BLaER1 (cell line): ENCODE measurements at regions not wholly inside any gene's neighbourhood (a gene's known extent, or its start where the extent isn't known, plus 50 kb on each side); places are given as distances from the start of the nearest gene placed in this dataset.

ENCODE experiments used
- H3K27ac ChIP-seq: shearing (Covaris generic); formaldehyde crosslinking; 2 replicates; pipeline ENCODE4 v1.8.1; 2022
- H3K27me3 ChIP-seq: shearing (Covaris generic); formaldehyde crosslinking; 2 replicates; pipeline ENCODE4 v1.8.1; 2022
- H3K36me3 ChIP-seq: shearing (Covaris generic); formaldehyde crosslinking; 2 replicates; pipeline ENCODE4 v1.8.1; 2022
- H3K4me1 ChIP-seq: shearing (Covaris generic); formaldehyde crosslinking; 2 replicates; pipeline ENCODE4 v1.8.1; 2022
- H3K4me2 ChIP-seq: shearing (Covaris generic); formaldehyde crosslinking; 2 replicates; pipeline ENCODE4 v1.8.1; 2022
- H3K4me3 ChIP-seq: shearing (Covaris generic); formaldehyde crosslinking; 2 replicates; pipeline ENCODE4 v1.8.1; 2022
- H3K9ac ChIP-seq: shearing (Covaris generic); formaldehyde crosslinking; 2 replicates; pipeline ENCODE4 v1.8.1; 2022
- H3K9me3 ChIP-seq: shearing (Covaris generic); formaldehyde crosslinking; 2 replicates; pipeline ENCODE4 v1.8.1; 2022
- H4K20me1 ChIP-seq: shearing (Covaris generic); formaldehyde crosslinking; 2 replicates; pipeline ENCODE4 v1.8.1; 2022
- Cebpa-rat ChIP-seq: shearing (Covaris generic); IDR thresholded peaks from 2 replicates; pipeline ENCODE4 v1.8.1; 2022

DNA sequence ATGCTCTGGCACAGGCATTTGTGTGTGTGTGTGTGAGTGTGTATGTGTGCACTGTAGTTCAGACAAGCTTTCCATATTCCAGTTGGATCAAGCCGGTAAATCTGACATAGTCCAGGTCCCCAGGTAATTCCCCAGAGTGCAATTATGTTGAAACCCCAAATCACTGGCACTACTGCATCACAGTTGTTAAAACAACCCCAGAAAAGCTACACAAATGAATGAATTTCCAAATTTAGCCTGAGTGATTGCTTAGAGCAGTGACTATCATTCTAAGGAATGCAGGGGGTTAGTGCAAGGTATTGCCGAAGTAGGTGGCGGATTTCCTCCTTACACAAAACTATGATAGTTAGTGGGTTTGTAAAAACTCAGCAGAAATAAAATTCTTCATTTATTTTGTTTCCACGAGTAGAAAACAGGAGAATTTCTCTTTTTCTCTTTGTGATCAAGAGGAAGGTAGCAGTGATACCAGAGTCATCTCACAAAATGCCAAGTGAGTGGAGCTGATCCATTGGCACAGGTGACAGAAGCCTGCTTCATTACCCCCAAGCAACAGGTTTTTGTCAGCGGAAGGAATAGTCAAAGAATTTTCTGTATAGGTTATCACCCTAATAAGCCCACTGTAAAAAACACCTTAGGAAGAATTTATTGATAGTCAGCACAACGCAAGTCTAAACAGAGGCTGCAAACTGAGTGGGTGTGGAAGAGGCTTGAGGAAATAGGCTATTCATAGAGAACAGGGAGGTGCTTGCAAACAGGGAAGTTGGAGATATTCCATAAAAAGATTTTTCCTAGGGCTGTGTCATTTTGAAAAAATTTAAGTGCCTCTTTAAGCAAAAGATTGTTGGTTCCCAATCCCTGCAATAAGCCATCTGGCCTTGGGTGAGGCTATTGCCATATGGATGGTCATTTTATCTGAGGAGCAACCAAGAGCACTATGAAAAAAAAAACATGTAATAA, 385.1 kb downstream of the CHSY3 start:
- Histone ChIP-seq H3K4me3 (no peak overlapping the region), H3K4me1 (no peaks in the 10 kb centered on the region), H3K36me3 (no peaks in the 10 kb centered on the region), H4K20me1 (no peaks in the 10 kb centered on the region), H3K27ac (no peak overlapping the region), H3K27me3 (no peaks in the 10 kb centered on the region), H3K9me3 (no peaks in the 10 kb centered on the region), H3K9ac (no peak overlapping the region), H3K4me2 (no peak overlapping the region)
- no peak for TF ChIP-seq Cebpa-rat

- no peak for TF ChIP-seq Cebpa-rat
- H3K4me2 ChIP-seq, result no peak overlapping the region
- H3K4me3 ChIP-seq, result no peak overlapping the region
- H3K27ac ChIP-seq, result no peak overlapping the region
- H3K9ac ChIP-seq, result no peak overlapping the region
- H3K4me1 ChIP-seq, result no peaks in the 10 kb centered on the region
- H4K20me1 ChIP-seq, result no peaks in the 10 kb centered on the region
- no peaks in the 10 kb centered on the region for H3K27me3 ChIP-seq
- no peaks in the 10 kb centered on the region for H3K9me3 ChIP-seq
- H3K36me3 ChIP-seq, result no peaks in the 10 kb centered on the region
Observed at GRCh38 chr5:130287438-130287837, 383.2 kb downstream of the CHSY3 start.

DNA sequence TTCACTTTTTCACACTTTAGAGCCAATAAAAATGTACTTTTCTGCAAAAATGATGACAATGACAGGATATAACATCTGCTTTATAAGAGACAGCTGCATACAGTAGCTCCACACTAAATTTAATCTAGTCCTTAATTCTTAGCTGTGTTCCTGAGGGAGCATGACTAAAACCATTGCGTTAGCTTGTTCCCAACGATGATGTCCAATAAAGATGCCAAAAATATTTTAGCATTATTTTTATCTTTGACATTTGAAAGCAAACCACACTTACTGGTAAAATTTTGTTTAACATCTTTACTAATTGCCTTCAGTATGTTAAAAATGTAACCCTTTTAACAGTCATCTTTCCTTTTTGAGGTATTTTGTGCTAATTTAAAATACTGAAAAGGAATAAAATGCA, 382.7 kb downstream of the CHSY3 start:
- H4K20me1 ChIP-seq, result no peaks in the 10 kb centered on the region
- H3K4me3 ChIP-seq, result no peak overlapping the region
- H3K9ac ChIP-seq, result no peak overlapping the region
- no peak for TF ChIP-seq Cebpa-rat
- H3K27me3 ChIP-seq, result no peaks in the 10 kb centered on the region
- H3K4me2 ChIP-seq, result no peak overlapping the region
- H3K9me3 ChIP-seq, result no peaks in the 10 kb centered on the region
- no peak overlapping the region for H3K27ac ChIP-seq
- no peaks in the 10 kb centered on the region for H3K36me3 ChIP-seq
- H3K4me1 ChIP-seq, result no peaks in the 10 kb centered on the region

GRCh38 chr5:130282049-130282448, 377.8 kb downstream of the CHSY3 start:
- Histone ChIP-seq H3K4me3 (no peak overlapping the region), H3K27me3 (no peaks in the 10 kb centered on the region), H3K9ac (no peak overlapping the region), H3K36me3 (no peaks in the 10 kb centered on the region), H4K20me1 (no peaks in the 10 kb centered on the region), H3K4me1 (no peaks in the 10 kb centered on the region), H3K4me2 (no peak overlapping the region), H3K9me3 (no peaks in the 10 kb centered on the region), H3K27ac (no peak overlapping the region)
- no peak for TF ChIP-seq Cebpa-rat

GRCh38 chr5:130280528-130281217, 376.4 kb downstream of the CHSY3 start:
- H3K4me1 ChIP-seq, result no peaks in the 10 kb centered on the region
- TF ChIP-seq Cebpa-rat, result no peak

DNA sequence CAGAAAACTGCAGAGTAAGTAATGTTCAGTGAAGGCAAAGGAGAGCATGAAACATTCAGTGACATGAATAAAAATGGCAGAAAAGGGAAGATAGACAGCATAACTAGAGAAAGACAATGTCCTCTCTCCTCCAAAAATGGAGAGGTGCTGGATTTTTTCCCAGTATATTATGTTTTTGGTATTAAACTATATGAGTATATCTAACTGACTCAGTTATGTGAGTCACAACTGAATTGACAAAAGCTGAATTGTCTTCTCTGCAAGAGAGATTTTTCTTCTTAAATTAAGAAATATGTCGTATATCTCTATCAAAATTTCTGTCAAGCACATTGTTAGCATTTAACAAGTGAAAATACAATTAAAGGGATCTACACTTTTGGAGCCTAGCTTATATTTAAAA, 375.1 kb downstream of the CHSY3 start:
- no peak overlapping the region for H3K4me3 ChIP-seq
- no peaks in the 10 kb centered on the region for H3K36me3 ChIP-seq
- no peak overlapping the region for H3K9ac ChIP-seq
- H3K9me3 ChIP-seq, result no peaks in the 10 kb centered on the region
- no peak for TF ChIP-seq Cebpa-rat
- no peaks in the 10 kb centered on the region for H4K20me1 ChIP-seq
- H3K27me3 ChIP-seq, result no peaks in the 10 kb centered on the region
- H3K4me1 ChIP-seq, result no peaks in the 10 kb centered on the region
- H3K4me2 ChIP-seq, result no peak overlapping the region
- no peak overlapping the region for H3K27ac ChIP-seq

More at GRCh38 chr5:130280528-130281217, 376.4 kb downstream of the CHSY3 start:
- Histone ChIP-seq H3K36me3 (no peaks in the 10 kb centered on the region), H3K27ac (no peak overlapping the region), H3K9ac (no peak overlapping the region), H3K9me3 (no peaks in the 10 kb centered on the region), H3K4me2 (no peak overlapping the region), H4K20me1 (no peaks in the 10 kb centered on the region), H3K27me3 (no peaks in the 10 kb centered on the region), H3K4me3 (no peak overlapping the region)

DNA sequence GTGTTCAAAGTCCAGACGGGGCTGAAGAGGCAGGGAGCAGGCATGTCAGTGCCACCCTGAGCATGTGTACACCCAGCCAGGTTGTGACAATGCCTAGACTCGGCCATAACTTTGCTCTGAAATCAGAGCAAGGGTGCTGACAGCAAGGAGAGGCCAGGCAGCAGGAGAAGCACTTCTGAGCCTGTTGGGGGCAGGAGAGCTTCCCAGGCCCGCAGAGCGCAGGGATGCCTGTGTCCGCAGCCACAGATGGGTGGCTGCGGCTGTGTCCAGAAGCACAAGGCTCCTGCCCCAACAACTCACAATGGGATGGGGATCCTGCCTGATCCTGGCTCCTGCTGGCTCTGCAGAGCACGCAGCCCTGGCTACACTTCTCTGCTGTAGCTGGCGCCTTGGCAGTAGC, 373.9 kb downstream of the CHSY3 start:
- no peak overlapping the region for H3K27ac ChIP-seq
- H3K27me3 ChIP-seq, result no peaks in the 10 kb centered on the region
- no peak for TF ChIP-seq Cebpa-rat
- H3K4me1 ChIP-seq, result no peaks in the 10 kb centered on the region
- H3K36me3 ChIP-seq, result no peaks in the 10 kb centered on the region
- no peak overlapping the region for H3K4me3 ChIP-seq
- no peaks in the 10 kb centered on the region for H4K20me1 ChIP-seq
- no peak overlapping the region for H3K4me2 ChIP-seq
- H3K9me3 ChIP-seq, result no peaks in the 10 kb centered on the region
- H3K9ac ChIP-seq, result no peak overlapping the region

DNA sequence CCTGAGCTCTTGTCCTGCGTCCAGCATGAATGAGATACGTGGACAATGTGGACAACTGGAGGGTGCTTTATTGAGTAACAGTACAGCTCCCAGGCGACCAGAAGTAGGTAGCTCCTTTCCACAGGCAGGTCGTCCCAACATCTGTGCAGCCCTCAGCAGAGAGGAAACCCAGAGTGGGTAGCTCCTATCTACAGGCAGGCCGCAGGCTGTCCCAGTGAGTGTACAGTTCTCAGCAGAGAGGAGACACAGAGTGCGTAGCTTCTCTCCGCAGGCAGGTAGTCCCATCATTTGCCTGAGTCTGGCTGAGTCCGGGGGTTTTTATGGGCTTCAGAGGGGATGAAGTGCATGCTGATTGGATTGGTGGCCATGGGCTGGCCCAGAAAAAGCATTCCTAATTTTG, 373.3 kb downstream of the CHSY3 start:
- H3K4me1 ChIP-seq, result no peaks in the 10 kb centered on the region
- no peak overlapping the region for H3K4me3 ChIP-seq
- no peak overlapping the region for H3K4me2 ChIP-seq
- no peaks in the 10 kb centered on the region for H4K20me1 ChIP-seq
- no peaks in the 10 kb centered on the region for H3K27me3 ChIP-seq
- no peak for TF ChIP-seq Cebpa-rat
- H3K36me3 ChIP-seq, result no peaks in the 10 kb centered on the region
- no peak overlapping the region for H3K27ac ChIP-seq
- H3K9ac ChIP-seq, result no peak overlapping the region
- no peaks in the 10 kb centered on the region for H3K9me3 ChIP-seq

DNA sequence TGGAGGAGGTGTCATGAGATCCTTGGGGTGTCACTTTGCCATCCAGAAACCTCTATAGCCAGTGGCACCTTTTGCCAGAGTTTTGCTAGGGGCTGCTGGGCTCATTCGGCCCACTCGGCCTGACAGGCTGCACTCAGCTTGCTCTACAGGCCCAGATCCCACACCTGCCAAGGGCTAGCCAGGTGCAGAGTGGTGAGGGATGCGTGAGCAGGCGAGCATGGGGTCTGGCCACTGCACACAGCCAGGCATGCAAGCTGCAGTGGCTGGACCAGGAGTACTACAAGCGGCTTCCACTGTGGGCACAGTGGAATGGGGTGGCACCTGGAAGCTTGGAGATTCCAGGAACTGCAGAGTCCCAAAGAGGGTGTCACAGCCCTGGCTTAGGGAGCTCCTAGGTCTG, 372.7 kb downstream of the CHSY3 start:
- no peaks in the 10 kb centered on the region for H3K27me3 ChIP-seq
- no peak overlapping the region for H3K4me2 ChIP-seq

GRCh38 chr5:130272837-130273236, 368.6 kb downstream of the CHSY3 start:
- Histone ChIP-seq H3K9me3 (no peaks in the 10 kb centered on the region), H3K27ac (no peak overlapping the region), H3K4me1 (no peaks in the 10 kb centered on the region), H3K4me2 (no peak overlapping the region), H4K20me1 (no peaks in the 10 kb centered on the region), H3K9ac (no peak overlapping the region), H3K4me3 (no peak overlapping the region), H3K27me3 (no peaks in the 10 kb centered on the region), H3K36me3 (no peaks in the 10 kb centered on the region)
- TF ChIP-seq Cebpa-rat, result no peak

More for the DNA sequence above, 372.7 kb downstream of the CHSY3 start:
- no peak for TF ChIP-seq Cebpa-rat
- Histone ChIP-seq H3K9ac (no peak overlapping the region), H3K27ac (no peak overlapping the region), H3K9me3 (no peaks in the 10 kb centered on the region), H4K20me1 (no peaks in the 10 kb centered on the region), H3K4me1 (no peaks in the 10 kb centered on the region), H3K36me3 (no peaks in the 10 kb centered on the region), H3K4me3 (no peak overlapping the region)
